ENCODE measurements at regions not wholly inside any gene's neighbourhood (a gene's known extent, or its start where the extent isn't known, plus 50 kb on each side); places are given as distances from the start of the nearest gene placed in this dataset.

DNA sequence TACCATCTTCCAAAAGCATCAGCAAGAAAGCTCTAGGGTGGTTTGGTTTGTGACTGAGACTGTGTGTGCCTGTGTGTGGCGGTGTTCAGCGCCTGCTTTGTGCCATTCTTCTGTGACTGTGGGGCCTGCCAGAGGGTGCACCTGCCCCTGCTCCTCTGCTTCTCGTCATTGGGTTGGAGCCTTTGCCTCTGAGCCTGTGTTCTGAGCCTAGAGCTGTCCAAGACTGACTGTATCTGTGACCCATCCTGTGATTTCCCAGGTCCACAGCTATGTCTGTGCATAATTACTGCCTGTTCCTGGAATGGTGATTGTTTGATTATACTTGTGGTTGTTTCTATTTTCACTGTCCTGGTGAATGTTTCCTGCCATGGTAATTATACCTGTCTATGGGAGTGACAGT is 57.1 kb upstream of the KLHL29 start:
- DNase-seq (ENCODE audit: low spot score), result no peak

DNA sequence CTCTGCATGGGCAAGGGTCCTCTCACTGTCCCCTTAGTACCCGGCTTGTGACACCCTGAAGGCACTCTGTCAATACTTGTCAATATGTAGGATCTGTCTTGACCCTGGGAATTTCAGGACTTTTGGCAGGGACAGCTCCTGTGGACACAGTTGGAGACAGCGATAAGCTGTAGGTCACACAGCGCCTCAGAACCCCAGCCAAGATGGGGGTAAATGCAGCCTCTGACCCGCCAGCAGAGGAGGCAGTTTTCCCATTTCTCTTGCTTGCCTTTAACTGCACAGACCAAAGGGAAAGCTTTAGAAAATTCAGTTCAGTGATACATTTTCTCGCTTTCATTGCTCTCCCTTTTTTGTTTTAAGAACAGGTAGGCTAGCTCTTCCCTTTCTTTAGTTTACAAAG is 54.8 kb upstream of the KLHL29 start:
- no peak for DNase-seq (ENCODE audit: low spot score)
